Mammary epithelial cell (primary cell): ENCODE measurements at regions not wholly inside any gene's neighbourhood (a gene's known extent, or its start where the extent isn't known, plus 50 kb on each side); places are given as distances from the start of the nearest gene placed in this dataset.

Experiments used
- EZH2 ChIP-seq: IDR thresholded peaks from 2 replicates; pipeline ENCODE4 v1.6.1; 2012; ENCODE audit warnings: low read length, inconsistent platforms, borderline replicate concordance
- TF ChIP-seq, protein P1 (sequence below), 2 donors: IDR thresholded peaks in 1 of 2; conservative IDR thresholded peaks in 1 of 2; 2 replicates each; pipeline ENCODE4 v1.5.1; 2011 to 2012; ENCODE audit warnings: inconsistent platforms in 2 of 2, low read length in 2 of 2, mild to moderate bottlenecking in 2 of 2, control low read depth in 1 of 2, low read depth in 1 of 2; ENCODE audit not compliant: insufficient read depth in 1 of 2; ENCODE audit errors: extremely low read depth in 1 of 2

GRCh38 chr14:28483506-28483905, 283.1 kb upstream of the FOXG1 start:
- TF ChIP-seq, protein P1, sequence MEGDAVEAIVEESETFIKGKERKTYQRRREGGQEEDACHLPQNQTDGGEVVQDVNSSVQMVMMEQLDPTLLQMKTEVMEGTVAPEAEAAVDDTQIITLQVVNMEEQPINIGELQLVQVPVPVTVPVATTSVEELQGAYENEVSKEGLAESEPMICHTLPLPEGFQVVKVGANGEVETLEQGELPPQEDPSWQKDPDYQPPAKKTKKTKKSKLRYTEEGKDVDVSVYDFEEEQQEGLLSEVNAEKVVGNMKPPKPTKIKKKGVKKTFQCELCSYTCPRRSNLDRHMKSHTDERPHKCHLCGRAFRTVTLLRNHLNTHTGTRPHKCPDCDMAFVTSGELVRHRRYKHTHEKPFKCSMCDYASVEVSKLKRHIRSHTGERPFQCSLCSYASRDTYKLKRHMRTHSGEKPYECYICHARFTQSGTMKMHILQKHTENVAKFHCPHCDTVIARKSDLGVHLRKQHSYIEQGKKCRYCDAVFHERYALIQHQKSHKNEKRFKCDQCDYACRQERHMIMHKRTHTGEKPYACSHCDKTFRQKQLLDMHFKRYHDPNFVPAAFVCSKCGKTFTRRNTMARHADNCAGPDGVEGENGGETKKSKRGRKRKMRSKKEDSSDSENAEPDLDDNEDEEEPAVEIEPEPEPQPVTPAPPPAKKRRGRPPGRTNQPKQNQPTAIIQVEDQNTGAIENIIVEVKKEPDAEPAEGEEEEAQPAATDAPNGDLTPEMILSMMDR (conservative IDR thresholded peaks at IDR 0.05 in 1 of 2, IDR thresholded peaks at IDR 0.05 in 1 of 2; ENCODE audit: extremely low read depth in 1 of 2, insufficient read depth in 1 of 2, low read depth in 1 of 2, low read length in 2 of 2) = no peak
- no peak for TF ChIP-seq EZH2
